SU-DHL-6 (cell line): ENCODE measurements at regions not wholly inside any gene's neighbourhood (a gene's known extent, or its start where the extent isn't known, plus 50 kb on each side); places are given as distances from the start of the nearest gene placed in this dataset.

Source experiments
- EZH2phosphoT487 ChIP-seq: fragments of 200-600 bp; sonication (generic), shearing (Covaris generic); conservative IDR thresholded peaks from 2 replicates; pipeline ENCODE4 v1.6.1; 2018; ENCODE audit warnings: mild to moderate bottlenecking, antibody characterized with exemption, low read length, moderate library complexity, mixed read lengths
- TF ChIP-seq, protein P1 (sequence below): fragments of 200-600 bp; sonication (generic); IDR thresholded peaks from one replicate; pipeline ENCODE4 v1.5.1; 2017; ENCODE audit warnings: antibody characterized with exemption, mild to moderate bottlenecking, low read length, moderate library complexity; ENCODE audit not compliant: insufficient read depth, poor library complexity, severe bottlenecking

DNA sequence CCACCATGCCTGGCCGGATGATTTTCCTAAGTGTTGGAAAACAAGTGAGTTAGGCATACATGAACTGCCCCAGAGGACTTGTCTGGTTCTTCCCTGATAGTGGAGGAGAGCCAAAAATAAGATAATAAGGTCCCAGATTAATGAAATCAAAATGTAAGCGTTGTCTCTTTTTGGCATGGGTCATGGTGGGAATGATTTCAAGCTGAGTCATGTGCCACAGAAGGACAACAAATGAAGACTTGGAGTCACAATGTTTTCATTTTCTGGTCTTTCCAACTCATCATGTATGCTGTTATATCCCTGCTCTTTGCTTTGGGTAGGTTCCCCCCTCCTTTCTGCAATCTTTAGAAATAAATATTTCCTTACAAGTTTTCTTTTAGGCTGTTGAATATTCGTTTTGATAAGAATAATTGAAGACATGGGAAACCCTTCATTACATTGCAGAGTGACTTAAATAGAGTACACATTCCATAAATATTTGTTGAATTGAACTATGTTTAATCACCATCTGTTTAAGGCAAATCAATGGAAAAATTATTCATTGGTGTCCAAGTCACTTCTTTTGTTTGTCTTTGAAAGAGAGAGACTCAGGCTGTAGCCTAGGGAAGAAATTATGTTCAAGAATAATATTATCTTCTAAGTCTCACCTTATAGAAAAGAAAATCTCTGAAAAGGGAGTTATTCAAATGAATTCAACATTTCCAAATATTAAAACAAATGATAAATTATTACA is 196.3 kb downstream of the CSNK1G3 start:
- TF ChIP-seq, protein P1, sequence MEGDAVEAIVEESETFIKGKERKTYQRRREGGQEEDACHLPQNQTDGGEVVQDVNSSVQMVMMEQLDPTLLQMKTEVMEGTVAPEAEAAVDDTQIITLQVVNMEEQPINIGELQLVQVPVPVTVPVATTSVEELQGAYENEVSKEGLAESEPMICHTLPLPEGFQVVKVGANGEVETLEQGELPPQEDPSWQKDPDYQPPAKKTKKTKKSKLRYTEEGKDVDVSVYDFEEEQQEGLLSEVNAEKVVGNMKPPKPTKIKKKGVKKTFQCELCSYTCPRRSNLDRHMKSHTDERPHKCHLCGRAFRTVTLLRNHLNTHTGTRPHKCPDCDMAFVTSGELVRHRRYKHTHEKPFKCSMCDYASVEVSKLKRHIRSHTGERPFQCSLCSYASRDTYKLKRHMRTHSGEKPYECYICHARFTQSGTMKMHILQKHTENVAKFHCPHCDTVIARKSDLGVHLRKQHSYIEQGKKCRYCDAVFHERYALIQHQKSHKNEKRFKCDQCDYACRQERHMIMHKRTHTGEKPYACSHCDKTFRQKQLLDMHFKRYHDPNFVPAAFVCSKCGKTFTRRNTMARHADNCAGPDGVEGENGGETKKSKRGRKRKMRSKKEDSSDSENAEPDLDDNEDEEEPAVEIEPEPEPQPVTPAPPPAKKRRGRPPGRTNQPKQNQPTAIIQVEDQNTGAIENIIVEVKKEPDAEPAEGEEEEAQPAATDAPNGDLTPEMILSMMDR, result no peak
- no peak for TF ChIP-seq EZH2phosphoT487
